Activated T-cell treated with anti-CD3 and anti-CD28 coated beads, Interleukin-2, amount 50 U/mL, for 72 hours (primary cell): ENCODE measurements at regions not wholly inside any gene's neighbourhood (a gene's known extent, or its start where the extent isn't known, plus 50 kb on each side); places are given as distances from the start of the nearest gene placed in this dataset.

Source experiments
- ATAC-seq, 2 donors: fragments of 150-1000 bp; cut with Tn5 transposase; replicated peaks in 1 of 2; 2 replicates each; pipeline ENCODE4 v1.10.0; 2021; ENCODE audit warnings: moderate library complexity in 2 of 2, mild to moderate bottlenecking in 1 of 2
- DNase-seq, 2 donors: peaks; one replicate each; pipeline ENCODE4 v3.0.0; 2021 to 2022; ENCODE audit warnings: mixed read lengths in 1 of 2
- H3K27ac Mint-ChIP-seq: one replicate; pipeline ENCODE4 v1.8.0; 2022; ENCODE audit warnings: mild to moderate bottlenecking, moderate library complexity, mixed read lengths
- H3K27me3 Mint-ChIP-seq: one replicate; pipeline ENCODE4 v1.8.0; 2022; ENCODE audit warnings: low read depth, mixed read lengths
- H3K36me3 Mint-ChIP-seq, 2 donors: one replicate each; pipeline ENCODE4 v1.8.0; 2022; ENCODE audit warnings: mixed read lengths in 2 of 2, mild to moderate bottlenecking in 1 of 2; ENCODE audit not compliant: insufficient read depth in 2 of 2
- H3K4me1 Mint-ChIP-seq: one replicate; pipeline ENCODE4 v1.8.0; 2022; ENCODE audit warnings: low read depth, mixed read lengths
- H3K4me3 Mint-ChIP-seq, 2 donors: one replicate each; pipeline ENCODE4 v1.8.0; 2022; ENCODE audit warnings: mild to moderate bottlenecking in 2 of 2, mixed read lengths in 2 of 2, moderate library complexity in 2 of 2
- H3K9me3 Mint-ChIP-seq, 2 donors: one replicate each; pipeline ENCODE4 v1.8.0; 2022; ENCODE audit warnings: mixed read lengths in 2 of 2

GRCh38 chr2:18154812-18155211 is 276.3 kb downstream of the KCNS3 start:
- Mint-ChIP-seq H3K4me1 (no peaks in the 10 kb centered on the region), H3K27ac (no peak overlapping the region), H3K36me3 (no peaks in the 10 kb centered on the region), H3K9me3 (no peaks in the 10 kb centered on the region), H3K4me3 (no peak overlapping the region), H3K27me3 (peaks cover 5% of the 10 kb centered on the region)
- no peak for ATAC-seq
- no peak for DNase-seq

GRCh38 chr2:18154259-18154658 is 275.8 kb downstream of the KCNS3 start:
- DNase-seq (no peak), ATAC-seq (no peak)
- Mint-ChIP-seq H3K9me3 (no peaks in the 10 kb centered on the region), H3K36me3 (no peaks in the 10 kb centered on the region), H3K4me1 (no peaks in the 10 kb centered on the region), H3K27ac (no peak overlapping the region), H3K4me3 (no peak overlapping the region), H3K27me3 (peaks cover 5% of the 10 kb centered on the region)

GRCh38 chr2:18153741-18154140 is 275.3 kb downstream of the KCNS3 start:
- H3K9me3 Mint-ChIP-seq = no peaks in the 10 kb centered on the region
- DNase-seq = no peak
- peaks cover 9% of the 10 kb centered on the region for H3K27me3 Mint-ChIP-seq
- no peak overlapping the region for H3K27ac Mint-ChIP-seq
- H3K36me3 Mint-ChIP-seq = no peaks in the 10 kb centered on the region
- H3K4me3 Mint-ChIP-seq = no peak overlapping the region
- no peaks in the 10 kb centered on the region for H3K4me1 Mint-ChIP-seq
- no peak for ATAC-seq

GRCh38 chr2:18151237-18151636 is 272.8 kb downstream of the KCNS3 start:
- Mint-ChIP-seq H3K4me3 (no peak overlapping the region), H3K36me3 (no peaks in the 10 kb centered on the region), H3K27ac (no peak overlapping the region), H3K4me1 (no peaks in the 10 kb centered on the region), H3K27me3 (peaks cover 5% of the 10 kb centered on the region), H3K9me3 (no peaks in the 10 kb centered on the region)
- no peak for DNase-seq
- ATAC-seq = no peak

- no peak for ATAC-seq
- Mint-ChIP-seq H3K4me3 (no peak overlapping the region), H3K4me1 (no peaks in the 10 kb centered on the region), H3K27ac (no peak overlapping the region), H3K36me3 (no peaks in the 10 kb centered on the region), H3K9me3 (no peaks in the 10 kb centered on the region), H3K27me3 (peaks cover 5% of the 10 kb centered on the region)
- no peak for DNase-seq
Observed at GRCh38 chr2:18149660-18150246, 271.3 kb downstream of the KCNS3 start.

- no peak overlapping the region for H3K4me3 Mint-ChIP-seq
- no peaks in the 10 kb centered on the region for H3K27me3 Mint-ChIP-seq
- DNase-seq = no peak
- H3K9me3 Mint-ChIP-seq = peaks cover 2 to 4% of the 10 kb centered on the region in 2 donors
- H3K36me3 Mint-ChIP-seq = no peaks in the 10 kb centered on the region
- H3K27ac Mint-ChIP-seq = no peak overlapping the region
- ATAC-seq = no peak
- peaks cover 6% of the 10 kb centered on the region for H3K4me1 Mint-ChIP-seq
Observed at GRCh38 chr2:18136881-18137475, 258.5 kb downstream of the KCNS3 start.

- H3K27ac Mint-ChIP-seq = no peak overlapping the region
- H3K4me3 Mint-ChIP-seq = no peak overlapping the region
- no peak for ATAC-seq
- no peaks in the 10 kb centered on the region for H3K9me3 Mint-ChIP-seq
- H3K4me1 Mint-ChIP-seq = peaks cover 6% of the 10 kb centered on the region
- no peaks in the 10 kb centered on the region for H3K36me3 Mint-ChIP-seq
- H3K27me3 Mint-ChIP-seq = no peaks in the 10 kb centered on the region
- DNase-seq = no peak
Observed at GRCh38 chr2:18133310-18133709, 254.8 kb downstream of the KCNS3 start.

- no peaks in the 10 kb centered on the region for H3K27me3 Mint-ChIP-seq
- H3K36me3 Mint-ChIP-seq = no peaks in the 10 kb centered on the region
- H3K27ac Mint-ChIP-seq = no peak overlapping the region
- ATAC-seq (no peak), DNase-seq (no peak)
- no peak overlapping the region for H3K4me3 Mint-ChIP-seq
- peaks cover 6% of the 10 kb centered on the region for H3K4me1 Mint-ChIP-seq
- H3K9me3 Mint-ChIP-seq = no peaks in the 10 kb centered on the region
Observed at GRCh38 chr2:18132697-18133096, 254.2 kb downstream of the KCNS3 start.

GRCh38 chr2:18131761-18132160 is 253.3 kb downstream of the KCNS3 start:
- H3K36me3 Mint-ChIP-seq = no peaks in the 10 kb centered on the region
- no peak for DNase-seq
- no peak overlapping the region for H3K27ac Mint-ChIP-seq
- peaks cover 6% of the 10 kb centered on the region for H3K4me1 Mint-ChIP-seq
- H3K4me3 Mint-ChIP-seq = no peak overlapping the region
- no peaks in the 10 kb centered on the region for H3K27me3 Mint-ChIP-seq
- no peak for ATAC-seq
- no peaks in the 10 kb centered on the region for H3K9me3 Mint-ChIP-seq

- DNase-seq (no peak), ATAC-seq (no peak)
- Mint-ChIP-seq H3K9me3 (no peaks in the 10 kb centered on the region), H3K27ac (no peak overlapping the region), H3K4me1 (peaks cover 6% of the 10 kb centered on the region), H3K27me3 (no peaks in the 10 kb centered on the region), H3K4me3 (no peak overlapping the region), H3K36me3 (no peaks in the 10 kb centered on the region)
Observed at GRCh38 chr2:18129348-18129747, 250.9 kb downstream of the KCNS3 start.

GRCh38 chr2:18125303-18125702 is 246.8 kb downstream of the KCNS3 start:
- no peak overlapping the region for H3K27ac Mint-ChIP-seq
- H3K4me1 Mint-ChIP-seq = no peaks in the 10 kb centered on the region
- no peak for ATAC-seq

GRCh38 chr2:18124116-18124835 is 245.8 kb downstream of the KCNS3 start:
- Mint-ChIP-seq H3K27me3 (peaks cover 17% of the 10 kb centered on the region), H3K4me1 (no peaks in the 10 kb centered on the region), H3K27ac (no peak overlapping the region), H3K36me3 (no peaks in the 10 kb centered on the region), H3K4me3 (no peak overlapping the region), H3K9me3 (no peaks in the 10 kb centered on the region)
- no peak for ATAC-seq
- no peak for DNase-seq

More at GRCh38 chr2:18125303-18125702, 246.8 kb downstream of the KCNS3 start:
- Mint-ChIP-seq H3K36me3 (no peaks in the 10 kb centered on the region), H3K27me3 (peaks cover 8% of the 10 kb centered on the region), H3K9me3 (no peaks in the 10 kb centered on the region), H3K4me3 (no peak overlapping the region)
- DNase-seq = no peak

GRCh38 chr2:18123577-18123976 is 245.1 kb downstream of the KCNS3 start:
- no peak overlapping the region for H3K27ac Mint-ChIP-seq
- no peaks in the 10 kb centered on the region for H3K9me3 Mint-ChIP-seq
- ATAC-seq (no peak), DNase-seq (no peak)
- H3K27me3 Mint-ChIP-seq = peaks cover 18% of the 10 kb centered on the region
- H3K4me3 Mint-ChIP-seq = no peak overlapping the region
- no peaks in the 10 kb centered on the region for H3K4me1 Mint-ChIP-seq
- no peaks in the 10 kb centered on the region for H3K36me3 Mint-ChIP-seq

GRCh38 chr2:18123211-18123570 is 244.7 kb downstream of the KCNS3 start:
- Mint-ChIP-seq H3K27ac (no peak overlapping the region), H3K4me1 (no peaks in the 10 kb centered on the region), H3K36me3 (no peaks in the 10 kb centered on the region), H3K4me3 (no peak overlapping the region), H3K27me3 (peaks cover 18% of the 10 kb centered on the region), H3K9me3 (no peaks in the 10 kb centered on the region)
- DNase-seq (no peak), ATAC-seq (no peak)
